GM19351 (cell line): ENCODE measurements at regions not wholly inside any gene's neighbourhood (a gene's known extent, or its start where the extent isn't known, plus 50 kb on each side); places are given as distances from the start of the nearest gene placed in this dataset.

Source experiments
- ATAC-seq: cut with Tn5 transposase; IDR thresholded peaks from one replicate; pipeline ENCODE4 v1.9.1; 2021; ENCODE audit warnings: mild to moderate bottlenecking, moderate library complexity; ENCODE audit not compliant: unreplicated experiment

DNA sequence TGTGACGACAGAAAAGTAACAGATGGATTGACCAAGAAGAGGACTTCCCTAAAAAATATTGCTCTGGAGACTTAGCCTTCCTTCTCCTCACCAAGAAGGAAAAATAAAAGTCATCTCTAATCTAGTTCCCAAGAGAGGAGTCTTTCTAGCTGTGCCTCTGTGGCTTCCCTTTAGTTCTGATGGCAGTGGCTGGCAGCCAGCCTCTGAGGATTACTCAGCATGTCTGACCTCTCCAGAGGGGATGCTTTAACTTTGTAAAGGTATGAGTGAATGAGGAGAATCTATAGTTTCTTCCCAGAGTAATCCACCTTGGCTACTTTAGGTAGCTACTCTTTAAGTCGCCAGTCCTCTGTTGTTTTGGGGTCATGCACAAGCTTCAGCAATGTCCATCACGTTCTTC, 163.9 kb upstream of the KIT start:
- ATAC-seq = no peak

DNA sequence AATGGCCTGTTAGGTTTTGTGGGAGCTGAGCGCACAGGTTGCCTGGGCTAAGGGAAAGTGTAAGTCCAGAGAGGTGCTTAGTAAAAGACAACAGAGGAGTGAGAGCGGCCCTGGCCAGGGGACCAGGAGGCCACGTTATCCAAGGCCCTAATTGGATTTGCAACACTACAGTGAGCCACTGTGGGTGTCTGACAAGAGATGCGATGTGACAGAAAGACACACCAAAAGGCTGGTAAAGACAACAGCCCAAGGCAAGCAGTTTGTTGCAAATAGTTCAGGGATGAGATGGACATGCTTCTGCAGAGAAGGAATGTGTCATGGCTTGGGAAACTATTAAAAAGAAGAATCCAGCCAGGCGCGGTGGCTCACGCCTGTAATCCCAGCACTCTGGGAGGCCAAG, 162.7 kb upstream of the KIT start:
- no peak for ATAC-seq

DNA sequence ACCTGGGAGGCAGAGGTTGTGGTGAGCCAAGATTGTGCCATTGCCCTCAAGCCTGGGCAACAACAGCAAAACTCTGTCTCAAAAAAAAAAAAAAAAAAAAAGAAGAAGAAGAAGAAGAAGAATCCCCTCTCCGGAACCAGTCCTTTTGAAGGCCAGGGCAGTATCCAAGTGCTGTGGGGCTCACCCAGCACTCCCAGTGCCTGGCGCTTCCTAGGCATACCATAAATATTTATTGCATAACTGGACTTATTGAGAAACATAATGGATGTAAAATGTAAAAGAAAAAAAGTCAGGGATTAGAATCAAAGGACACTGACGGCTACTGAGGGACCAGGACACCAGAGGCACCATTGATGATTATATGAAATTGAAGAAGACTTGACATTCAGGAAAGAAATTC, 162.1 kb upstream of the KIT start:
- ATAC-seq = no peak

GRCh38 chr4:54496412-54496811, 161.3 kb upstream of the KIT start:
- ATAC-seq = no peak

GRCh38 chr4:54497947-54498346, 159.8 kb upstream of the KIT start:
- ATAC-seq = no peak

- ATAC-seq = no peak
Observed at GRCh38 chr4:54498661-54499111, 159.1 kb upstream of the KIT start.

DNA sequence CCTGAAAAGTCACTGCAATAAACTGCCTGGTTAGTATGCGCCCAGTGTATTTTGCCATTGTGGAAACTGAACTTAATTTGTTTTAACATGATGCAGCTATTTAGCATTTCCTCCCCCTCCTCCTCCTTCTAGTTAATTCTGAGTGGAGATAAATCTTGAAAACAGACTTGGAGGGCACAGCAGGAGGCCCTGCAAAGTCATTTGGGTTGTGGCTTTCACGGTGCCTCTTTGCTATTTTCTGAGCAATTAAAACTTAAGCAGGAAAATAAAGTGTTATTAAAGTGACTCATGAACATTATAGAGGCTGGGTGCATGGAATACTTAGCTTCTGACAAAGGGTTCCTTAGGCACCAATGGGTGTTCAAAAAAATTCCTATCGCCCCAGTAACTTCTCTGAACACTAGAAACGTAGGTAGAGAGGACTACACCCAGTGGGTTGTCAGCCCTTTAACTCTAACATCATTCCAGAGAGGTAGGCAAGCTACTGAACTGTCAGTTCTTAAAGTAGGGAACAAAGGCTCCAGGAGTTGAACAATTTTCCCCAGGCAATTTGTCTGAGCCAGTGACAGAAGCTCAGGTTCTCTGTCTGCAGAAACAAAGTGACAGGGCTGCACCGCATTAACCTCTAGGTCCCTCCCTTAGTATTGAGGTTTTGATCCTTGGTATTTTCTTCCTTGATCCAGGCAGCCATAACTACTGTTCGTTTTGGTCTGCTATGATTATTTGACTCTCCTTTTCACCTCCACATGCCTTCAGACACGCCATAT, 158.3 kb upstream of the KIT start:
- ATAC-seq = no peak

DNA sequence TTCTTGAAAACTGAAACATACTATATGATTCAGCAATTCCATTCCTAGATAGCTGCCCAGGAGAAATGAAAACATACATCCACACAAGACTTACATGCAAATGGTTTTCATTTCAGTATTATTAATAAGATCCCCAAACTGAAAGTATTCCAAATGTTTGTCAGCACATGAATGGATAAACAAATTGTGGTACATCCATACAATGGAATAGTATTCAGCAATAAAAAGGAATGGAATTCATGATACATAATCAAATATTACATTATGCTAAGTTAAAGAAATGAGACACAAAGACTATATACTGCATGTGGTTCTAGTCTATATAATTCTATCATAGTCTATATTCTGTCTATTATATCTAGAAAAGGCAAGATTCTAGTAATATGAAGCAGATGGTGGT, 152.4 kb upstream of the KIT start:
- no peak for ATAC-seq

DNA sequence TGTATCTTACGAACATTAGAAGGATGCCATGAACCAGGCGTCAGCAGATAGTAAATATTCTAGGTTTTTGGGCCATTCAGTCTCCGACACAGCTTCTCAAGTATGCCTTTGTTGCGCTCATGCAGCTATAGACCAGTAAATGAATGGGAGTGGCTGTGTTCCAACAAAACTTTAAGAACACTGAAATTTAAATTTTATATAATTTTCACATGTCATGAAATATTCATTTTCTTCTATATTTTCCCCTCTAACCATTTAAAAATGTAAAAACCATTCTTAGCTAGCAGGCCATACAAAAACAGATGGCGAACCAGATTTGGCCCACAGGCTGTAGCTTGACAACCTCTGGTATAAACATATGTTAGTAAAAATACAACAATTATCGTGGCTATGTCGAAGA, 151.8 kb upstream of the KIT start:
- ATAC-seq = no peak

DNA sequence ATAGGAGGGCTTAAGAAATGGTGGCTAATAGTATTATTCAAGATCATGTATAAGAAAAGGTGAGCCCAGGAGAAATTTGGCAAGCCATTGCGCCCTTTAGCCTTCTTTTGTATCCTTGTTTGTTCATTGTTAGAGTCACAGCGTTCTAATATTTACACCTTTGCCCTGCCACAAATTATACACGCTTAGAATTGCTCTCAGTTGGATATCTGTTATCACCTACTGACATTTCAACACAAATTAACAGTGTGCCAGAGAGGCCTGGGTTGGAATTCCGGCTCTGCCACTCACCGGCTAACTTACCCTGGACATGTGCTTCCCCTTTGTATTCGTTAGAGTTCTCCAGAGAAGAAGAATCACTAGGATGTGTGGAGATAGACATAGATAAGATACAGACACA, 148.7 kb upstream of the KIT start:
- ATAC-seq = no peak

- no peak for ATAC-seq
Observed at GRCh38 chr4:54513204-54513603, 144.6 kb upstream of the KIT start.

DNA sequence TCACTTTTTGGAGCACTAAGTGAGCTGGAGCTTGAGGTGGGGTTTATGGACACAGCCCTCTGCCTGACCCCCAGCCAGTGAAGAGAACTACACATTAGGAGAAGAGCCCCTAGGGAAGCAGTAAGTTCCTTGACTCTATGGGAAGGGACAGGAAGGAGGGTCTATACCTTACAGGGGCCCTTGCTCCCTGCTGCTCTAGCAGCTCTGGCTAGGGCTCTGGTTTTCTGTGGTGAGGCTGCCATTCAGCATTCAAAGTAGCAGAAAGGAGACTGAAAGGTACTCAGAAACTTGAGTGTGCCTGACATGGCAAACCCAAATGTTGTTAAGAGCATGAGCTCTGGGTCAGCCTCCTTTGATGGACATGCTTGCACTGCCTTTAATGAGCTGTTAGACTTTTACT, 144.0 kb upstream of the KIT start:
- ATAC-seq = no peak

- ATAC-seq = no peak
Observed at GRCh38 chr4:54516556-54517215, 141.1 kb upstream of the KIT start.

DNA sequence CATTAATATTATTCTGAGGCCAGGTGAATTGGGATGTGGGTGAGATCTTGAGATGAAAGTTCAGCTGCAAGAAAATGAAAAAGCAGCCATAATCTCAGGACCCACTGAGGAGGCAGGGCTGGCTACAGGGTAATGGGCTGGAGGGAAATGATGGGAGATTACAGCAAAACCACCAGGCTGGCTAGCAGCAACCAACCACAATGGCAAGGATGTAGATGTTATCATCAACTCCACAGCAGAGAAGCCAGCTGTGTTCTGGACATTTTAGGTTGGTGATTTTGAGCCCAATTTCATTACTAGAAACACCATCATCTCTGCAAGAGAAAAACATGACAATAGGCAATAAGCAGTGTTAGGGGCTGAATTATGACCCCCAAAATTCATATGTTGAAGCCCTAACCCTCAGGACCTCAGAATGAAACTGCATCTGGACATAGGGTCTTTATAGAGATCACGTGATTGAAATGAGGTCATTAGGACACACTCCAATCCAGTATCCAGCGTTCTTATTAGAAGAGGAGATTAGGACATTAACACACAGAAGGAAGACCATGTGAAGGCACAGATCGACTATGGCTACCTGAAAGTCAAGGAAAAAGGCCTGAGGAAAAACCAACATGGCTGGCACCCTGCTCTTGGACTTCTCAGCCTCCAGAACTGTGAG, 139.8 kb upstream of the KIT start:
- ATAC-seq = no peak

- no peak for ATAC-seq
Observed at GRCh38 chr4:54525602-54526001, 132.2 kb upstream of the KIT start.

- no peak for ATAC-seq
Observed at GRCh38 chr4:54526560-54526959, 131.2 kb upstream of the KIT start.

GRCh38 chr4:54527532-54527931, 130.2 kb upstream of the KIT start:
- ATAC-seq = no peak

GRCh38 chr4:54539500-54540029, 118.2 kb upstream of the KIT start:
- ATAC-seq = no peak

DNA sequence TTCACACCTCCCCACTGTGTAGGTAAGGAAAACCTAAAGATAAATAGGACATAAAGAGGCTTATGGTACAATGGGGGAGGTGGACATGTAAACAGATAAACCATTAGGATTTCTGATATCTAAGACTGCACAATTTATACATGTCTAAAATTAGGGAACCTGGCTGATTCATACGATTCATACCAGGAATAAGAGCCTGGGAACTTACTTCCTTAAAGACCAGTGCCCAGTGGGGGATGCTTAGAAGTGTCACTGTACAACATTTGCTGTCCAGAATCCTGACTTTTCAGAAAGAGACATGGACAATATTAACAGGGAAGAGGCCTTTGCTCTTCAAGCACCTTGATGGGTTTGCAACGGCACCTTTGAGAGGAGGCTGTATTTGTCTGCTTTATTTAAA, 116.8 kb upstream of the KIT start:
- no peak for ATAC-seq

DNA sequence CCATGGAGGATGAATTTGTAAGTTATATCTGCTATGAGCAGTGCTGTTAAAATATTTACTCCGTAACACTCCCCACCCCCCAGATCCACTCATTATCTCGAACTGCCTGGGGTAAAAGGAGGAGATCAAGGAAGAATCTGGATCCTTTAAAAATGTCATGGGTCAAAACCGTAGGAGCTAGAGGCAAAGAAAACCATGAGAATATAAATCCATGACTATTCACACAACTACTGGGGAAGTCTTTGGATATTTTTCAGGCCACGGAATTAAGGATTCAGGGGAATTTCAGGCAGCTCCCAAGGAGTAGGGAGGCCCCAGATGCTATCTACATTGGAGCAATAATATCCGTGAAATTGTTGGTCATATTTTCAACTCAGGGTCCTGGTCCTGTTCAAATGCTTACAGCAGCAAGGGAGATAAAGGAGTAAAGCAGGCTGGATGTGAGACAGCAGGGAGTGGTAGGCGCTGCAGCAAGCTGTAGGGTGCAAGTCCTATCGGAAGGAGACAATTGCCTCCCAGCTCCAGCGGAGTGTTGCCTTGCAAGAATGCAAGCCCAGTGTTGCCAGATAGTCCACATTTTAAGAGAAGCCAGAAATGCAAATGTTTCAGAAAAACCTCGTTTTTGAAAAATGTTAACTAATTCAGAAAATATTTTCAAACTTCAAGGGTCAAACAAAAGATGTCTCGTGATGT, 116.2 kb upstream of the KIT start:
- ATAC-seq = no peak

DNA sequence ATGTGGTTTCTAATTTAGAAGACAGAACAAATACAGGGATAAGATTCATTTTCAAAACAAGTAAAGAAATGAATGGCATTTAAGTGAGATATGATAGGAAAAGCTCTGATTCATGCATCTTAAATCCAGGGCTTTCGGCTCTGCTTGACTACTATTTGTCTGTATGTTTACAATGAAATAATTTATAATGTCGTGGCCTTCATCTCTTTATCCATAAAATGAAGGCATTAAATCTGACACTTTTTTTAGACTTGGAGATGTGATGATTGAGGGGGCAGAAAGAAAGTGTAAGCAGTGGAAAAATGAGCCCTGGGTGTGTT, 115.7 kb upstream of the KIT start:
- no peak for ATAC-seq
